SK-N-SH (cell line): ENCODE measurements at regions not wholly inside any gene's neighbourhood (a gene's known extent, or its start where the extent isn't known, plus 50 kb on each side); places are given as distances from the start of the nearest gene placed in this dataset.

Experiments used
- CTCF ChIP-seq: fragments of 200-600 bp; sonication (generic); IDR thresholded peaks from 2 replicates; pipeline ENCODE4 v1.6.1; 2017; ENCODE audit warnings: antibody characterized with exemption, mild to moderate bottlenecking, moderate library complexity
- GABPA ChIP-seq: IDR thresholded peaks from 2 replicates; pipeline ENCODE4 v1.4.0; 2012; ENCODE audit warnings: low read depth, mild to moderate bottlenecking
- POLR2AphosphoS5 ChIP-seq: IDR thresholded peaks from 2 replicates; pipeline ENCODE4 v1.6.1; 2012; ENCODE audit warnings: low read depth, low read length
- RAD21 ChIP-seq: IDR thresholded peaks from 2 replicates; pipeline ENCODE4 v1.6.1; 2012; ENCODE audit warnings: mild to moderate bottlenecking, low read length
- USF2 ChIP-seq: fragments of 150-350 bp; IDR thresholded peaks from 2 replicates; pipeline ENCODE4 v1.6.1; 2017; ENCODE audit warnings: antibody characterized with exemption, low read length, low read depth, borderline replicate concordance
- TF ChIP-seq, protein P1 (sequence below): IDR thresholded peaks from 2 replicates; pipeline ENCODE4 v1.4.0; 2012; ENCODE audit warnings: low read depth, borderline replicate concordance
- TF ChIP-seq, protein P2 (sequence below): IDR thresholded peaks from 2 replicates; pipeline ENCODE4; 2012

- no peak for TF ChIP-seq GABPA
- peak; percentile 43 for TF ChIP-seq RAD21
- TF ChIP-seq POLR2AphosphoS5: no peak
- peak; percentile 57 for TF ChIP-seq CTCF
- TF ChIP-seq, protein P1, sequence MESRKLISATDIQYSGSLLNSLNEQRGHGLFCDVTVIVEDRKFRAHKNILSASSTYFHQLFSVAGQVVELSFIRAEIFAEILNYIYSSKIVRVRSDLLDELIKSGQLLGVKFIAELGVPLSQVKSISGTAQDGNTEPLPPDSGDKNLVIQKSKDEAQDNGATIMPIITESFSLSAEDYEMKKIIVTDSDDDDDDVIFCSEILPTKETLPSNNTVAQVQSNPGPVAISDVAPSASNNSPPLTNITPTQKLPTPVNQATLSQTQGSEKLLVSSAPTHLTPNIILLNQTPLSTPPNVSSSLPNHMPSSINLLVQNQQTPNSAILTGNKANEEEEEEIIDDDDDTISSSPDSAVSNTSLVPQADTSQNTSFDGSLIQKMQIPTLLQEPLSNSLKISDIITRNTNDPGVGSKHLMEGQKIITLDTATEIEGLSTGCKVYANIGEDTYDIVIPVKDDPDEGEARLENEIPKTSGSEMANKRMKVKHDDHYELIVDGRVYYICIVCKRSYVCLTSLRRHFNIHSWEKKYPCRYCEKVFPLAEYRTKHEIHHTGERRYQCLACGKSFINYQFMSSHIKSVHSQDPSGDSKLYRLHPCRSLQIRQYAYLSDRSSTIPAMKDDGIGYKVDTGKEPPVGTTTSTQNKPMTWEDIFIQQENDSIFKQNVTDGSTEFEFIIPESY: no peak
- TF ChIP-seq USF2: no peak
- TF ChIP-seq, protein P2, sequence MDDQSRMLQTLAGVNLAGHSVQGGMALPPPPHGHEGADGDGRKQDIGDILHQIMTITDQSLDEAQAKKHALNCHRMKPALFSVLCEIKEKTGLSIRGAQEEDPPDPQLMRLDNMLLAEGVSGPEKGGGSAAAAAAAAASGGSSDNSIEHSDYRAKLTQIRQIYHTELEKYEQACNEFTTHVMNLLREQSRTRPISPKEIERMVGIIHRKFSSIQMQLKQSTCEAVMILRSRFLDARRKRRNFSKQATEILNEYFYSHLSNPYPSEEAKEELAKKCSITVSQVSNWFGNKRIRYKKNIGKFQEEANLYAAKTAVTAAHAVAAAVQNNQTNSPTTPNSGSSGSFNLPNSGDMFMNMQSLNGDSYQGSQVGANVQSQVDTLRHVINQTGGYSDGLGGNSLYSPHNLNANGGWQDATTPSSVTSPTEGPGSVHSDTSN: no peak
Measured at GRCh38 chr12:30440826-30441602, 254.7 kb downstream of the IPO8 start.
